NB4 (cell line): ENCODE measurements at regions not wholly inside any gene's neighbourhood (a gene's known extent, or its start where the extent isn't known, plus 50 kb on each side); places are given as distances from the start of the nearest gene placed in this dataset.

Experiments used
- DNase-seq: peaks from one replicate; pipeline ENCODE4 v3.0.0; 2010; ENCODE audit warnings: low read depth
- H3K4me3 ChIP-seq: one replicate; pipeline ENCODE4 v1.5.1; 2011; ENCODE audit warnings: mild to moderate bottlenecking, low read depth, low read length, moderate library complexity
- CTCF ChIP-seq: IDR thresholded peaks from one replicate; pipeline ENCODE4 v1.5.1; 2012; ENCODE audit warnings: low read depth, low read length
- MAX ChIP-seq: IDR thresholded peaks from 2 replicates; pipeline ENCODE4 v1.6.1; 2011; ENCODE audit warnings: low read depth, low read length
- MYC ChIP-seq: IDR thresholded peaks from 2 replicates; pipeline ENCODE4 v1.6.1; 2011; ENCODE audit warnings: low read depth, low read length
- POLR2A ChIP-seq: IDR thresholded peaks from 2 replicates; pipeline ENCODE4 v1.6.1; 2011; ENCODE audit warnings: mild to moderate bottlenecking; ENCODE audit not compliant: insufficient read length; ENCODE audit errors: extremely low read depth

GRCh38 chr19:5290336-5291262 is 50.0 kb downstream of the PTPRS start:
- no peak for DNase-seq
- TF ChIP-seq MAX (no peak), CTCF (no peak), MYC (no peak), POLR2A (no peak)
- no peak overlapping the region for H3K4me3 ChIP-seq

DNA sequence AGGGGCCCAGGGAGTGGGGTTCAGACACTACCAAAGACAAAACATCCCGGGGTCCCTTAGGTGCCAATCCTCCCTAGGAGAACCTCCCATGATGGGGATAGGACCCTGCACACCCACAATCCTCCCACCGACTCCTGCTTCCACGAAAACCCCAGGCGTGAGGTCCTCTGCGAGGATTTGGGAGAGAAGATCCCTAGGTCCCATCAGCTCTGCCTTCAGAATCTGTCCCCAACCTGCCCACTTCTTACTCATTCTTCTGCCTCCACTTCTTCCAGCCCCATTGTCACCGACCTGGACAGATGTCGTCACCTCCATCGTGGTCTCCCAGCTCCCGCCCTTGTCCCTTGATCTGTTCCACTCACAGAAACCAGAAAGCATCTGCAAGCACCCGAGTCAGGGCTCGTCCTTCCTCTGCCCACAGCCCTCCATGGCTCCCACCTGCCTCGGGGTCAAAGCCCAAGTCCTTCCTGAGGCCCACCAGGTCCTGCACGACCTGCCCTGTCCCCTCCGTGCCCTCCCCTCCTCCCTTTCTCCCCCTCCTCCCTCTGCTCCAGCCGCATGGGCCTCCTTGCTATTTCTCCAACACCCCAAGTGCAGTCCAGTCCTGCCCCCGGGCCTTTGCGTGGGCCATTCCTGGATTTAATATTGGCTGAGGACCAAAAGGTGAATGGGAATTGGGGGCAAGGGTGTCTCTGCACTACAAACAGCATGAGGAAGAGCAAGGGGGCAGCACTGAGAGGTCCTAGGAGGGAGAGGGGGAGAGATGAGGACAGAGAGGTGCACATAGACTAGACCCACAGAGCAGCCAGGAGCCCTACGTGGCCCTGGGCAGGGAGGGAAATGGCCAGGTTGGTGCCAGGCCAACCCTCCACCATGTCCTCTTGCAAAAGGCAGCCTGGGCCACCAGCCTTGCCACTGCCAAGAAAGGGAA is 51.3 kb downstream of the PTPRS start:
- peak; percentile 16 for DNase-seq
- no peak for TF ChIP-seq CTCF
- TF ChIP-seq POLR2A, result no peak
- TF ChIP-seq MAX, result no peak
- no peak for TF ChIP-seq MYC
- H3K4me3 ChIP-seq, result no peak overlapping the region

GRCh38 chr19:5288347-5288739 is 52.3 kb downstream of the PTPRS start:
- no peak overlapping the region for H3K4me3 ChIP-seq
- TF ChIP-seq CTCF (no peak), MYC (no peak), MAX (no peak), POLR2A (no peak)
- DNase-seq, result no peak

DNA sequence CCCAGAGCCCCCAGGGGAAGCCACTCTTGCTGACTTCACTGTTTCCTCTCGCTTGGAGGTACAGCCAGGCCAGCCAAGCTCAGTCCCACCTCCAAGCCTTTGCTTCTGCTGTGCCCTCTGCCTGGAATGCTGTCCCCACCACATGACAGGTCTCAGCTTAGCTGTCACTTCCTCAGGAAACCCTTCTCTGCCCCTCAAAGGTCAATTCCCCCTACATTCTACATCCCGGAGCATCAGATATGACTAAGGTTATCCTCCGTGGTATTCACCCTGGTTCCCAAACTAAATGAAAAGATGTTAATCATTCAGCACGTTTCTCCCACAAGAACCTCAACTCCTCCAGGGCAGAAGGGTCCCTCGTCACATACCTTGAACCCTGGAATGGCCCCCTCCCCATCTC is 53.5 kb downstream of the PTPRS start:
- DNase-seq, result no peak
- H3K4me3 ChIP-seq, result no peak overlapping the region
- TF ChIP-seq MYC (no peak), CTCF (no peak), POLR2A (no peak), MAX (no peak)

DNA sequence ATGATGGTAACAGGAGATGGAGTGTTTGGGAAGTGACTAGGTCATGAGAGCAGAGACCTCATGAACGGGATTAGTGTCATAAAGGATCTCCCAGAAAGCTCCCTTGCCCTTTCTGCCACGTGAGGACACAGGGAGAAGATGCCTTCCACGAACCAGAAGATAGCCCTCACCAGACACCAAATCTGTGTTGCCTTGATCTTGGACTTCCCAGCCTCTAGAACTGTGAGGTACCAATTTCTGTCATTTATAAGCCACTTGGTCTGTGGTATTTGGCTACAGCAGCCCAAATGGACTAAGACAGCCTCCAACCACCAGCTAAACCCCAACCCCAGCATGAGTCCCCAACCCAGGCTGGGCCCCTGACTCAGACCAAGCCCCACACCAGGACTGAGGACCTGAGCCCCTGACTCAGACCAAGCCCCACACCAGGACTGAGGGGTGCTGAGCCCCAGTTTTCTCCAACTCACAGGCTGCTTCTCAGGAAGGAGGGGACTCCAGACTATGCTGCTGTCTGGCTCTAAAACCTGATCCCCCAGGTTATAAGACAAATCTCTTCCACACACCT is 54.1 kb downstream of the PTPRS start:
- DNase-seq, result no peak
- no peak overlapping the region for H3K4me3 ChIP-seq
- TF ChIP-seq MAX, result no peak
- TF ChIP-seq CTCF, result no peak
